SU-DHL-6 (cell line): ENCODE measurements at regions not wholly inside any gene's neighbourhood (a gene's known extent, or its start where the extent isn't known, plus 50 kb on each side); places are given as distances from the start of the nearest gene placed in this dataset.

Experiments used
- CTCF ChIP-seq: fragments of 200-600 bp; sonication (generic); IDR thresholded peaks from one replicate; pipeline ENCODE4 v1.5.1; 2017; ENCODE audit warnings: antibody characterized with exemption, mild to moderate bottlenecking, low read length, moderate library complexity; ENCODE audit not compliant: insufficient read depth, poor library complexity, severe bottlenecking
- EZH2phosphoT487 ChIP-seq: fragments of 200-600 bp; sonication (generic), shearing (Covaris generic); conservative IDR thresholded peaks from 2 replicates; pipeline ENCODE4 v1.6.1; 2018; ENCODE audit warnings: mild to moderate bottlenecking, antibody characterized with exemption, low read length, moderate library complexity, mixed read lengths

DNA sequence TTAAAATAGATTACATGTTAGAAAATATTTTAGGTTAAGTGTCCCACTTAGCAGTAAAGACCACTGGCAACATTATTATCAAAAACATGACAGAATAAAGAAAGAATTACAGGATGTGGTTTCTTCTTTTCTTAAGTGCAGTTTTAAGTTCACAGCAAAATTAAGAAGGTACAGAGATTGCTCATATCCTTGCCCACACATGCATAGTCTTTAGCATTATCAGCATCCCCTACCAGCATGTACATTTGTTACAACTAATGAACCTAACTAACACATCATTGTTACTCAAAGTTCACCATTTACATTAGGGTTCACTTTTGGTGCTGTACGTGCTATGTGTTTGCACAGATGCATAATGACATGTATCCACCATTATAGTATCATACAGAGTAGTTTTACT lies 837.7 kb upstream of the CDH9 start:
- TF ChIP-seq CTCF (no peak), EZH2phosphoT487 (no peak)
